T-helper 17 cell (primary cell): ENCODE measurements at regions not wholly inside any gene's neighbourhood (a gene's known extent, or its start where the extent isn't known, plus 50 kb on each side); places are given as distances from the start of the nearest gene placed in this dataset.
"Not testable (repeated sequence)": the region's sequence is repeated elsewhere in the genome, so short reads cannot be mapped to it uniquely, and the experiment has no call there.

Experiments used
- ATAC-seq: fragments of 150-1000 bp; cut with Tn5 transposase; 2 replicates; pipeline ENCODE4 v1.10.0; 2021; ENCODE audit warnings: mild to moderate bottlenecking, moderate library complexity
- DNase-seq, 3 donors: peaks; one replicate each; pipeline versions ENCODE4 v3.0.0 to v3.0.0-alpha.2; 2020 to 2021
- H3K9me3 ChIP-seq: one replicate; pipeline ENCODE4 v1.7.0; 2013; ENCODE audit warnings: low read length, mild to moderate bottlenecking; ENCODE audit not compliant: control insufficient read depth, poor library complexity, severe bottlenecking
- H3K27ac Mint-ChIP-seq: one replicate; pipeline ENCODE4 v1.8.0; 2022; ENCODE audit warnings: mild to moderate bottlenecking, moderate library complexity, mixed read lengths
- H3K27me3 Mint-ChIP-seq: one replicate; pipeline ENCODE4 v1.8.0; 2022; ENCODE audit warnings: mixed read lengths
- H3K36me3 Mint-ChIP-seq: one replicate; pipeline ENCODE4 v1.8.0; 2022; ENCODE audit warnings: low read depth, mixed read lengths
- H3K4me1 Mint-ChIP-seq: one replicate; pipeline ENCODE4 v1.8.0; 2022; ENCODE audit warnings: mild to moderate bottlenecking, mixed read lengths
- H3K4me3 Mint-ChIP-seq: one replicate; pipeline ENCODE4 v1.8.0; 2022; ENCODE audit warnings: mild to moderate bottlenecking, moderate library complexity, mixed read lengths

DNA sequence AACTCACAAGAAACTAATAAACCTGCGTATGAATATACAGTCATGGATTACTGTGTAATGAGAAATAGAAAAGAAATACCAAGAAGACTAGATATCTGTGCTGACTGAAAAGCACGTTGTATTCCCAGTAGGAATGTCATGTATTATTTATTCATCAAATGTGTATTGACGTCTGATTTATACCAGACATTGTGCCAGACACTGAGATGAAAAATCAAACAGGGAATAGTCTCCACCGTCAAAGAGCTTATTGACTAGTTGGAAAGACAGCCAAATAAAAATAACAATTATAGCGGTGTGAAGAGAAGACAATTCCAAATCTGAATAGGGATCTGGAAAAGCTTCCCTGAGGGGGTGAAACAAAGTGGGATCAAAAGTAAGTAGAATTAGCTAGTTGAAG lies 687.6 kb downstream of the C4orf33 start:
- no peaks in the 10 kb centered on the region for H3K36me3 Mint-ChIP-seq
- no peaks in the 10 kb centered on the region for H3K9me3 ChIP-seq
- no peaks in the 10 kb centered on the region for H3K4me1 Mint-ChIP-seq
- ATAC-seq (no peak), DNase-seq (no peak)
- H3K27me3 Mint-ChIP-seq = no peaks in the 10 kb centered on the region
- no peak overlapping the region for H3K4me3 Mint-ChIP-seq
- H3K27ac Mint-ChIP-seq = no peak overlapping the region

DNA sequence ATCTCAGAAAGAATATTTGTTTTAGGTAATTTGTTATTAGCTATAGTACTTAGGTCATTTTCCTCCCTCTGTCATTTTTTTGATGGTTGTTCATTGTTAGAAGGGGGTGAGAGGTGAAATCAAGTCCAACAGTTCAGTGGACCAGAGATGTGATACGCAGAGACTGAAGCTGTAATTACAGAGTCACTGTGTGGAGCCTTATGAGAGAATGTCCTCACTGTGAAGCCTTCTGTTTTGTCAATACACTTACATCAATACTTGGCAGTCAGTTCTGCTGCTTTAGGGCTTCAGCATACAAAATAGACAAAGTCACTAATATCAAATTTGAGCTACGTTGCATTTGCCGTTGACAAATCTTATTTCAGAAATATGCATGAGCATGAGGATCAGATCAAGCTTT lies 692.5 kb downstream of the C4orf33 start:
- no peak for ATAC-seq
- Mint-ChIP-seq H3K36me3 (no peaks in the 10 kb centered on the region), H3K4me3 (no peak overlapping the region), H3K27ac (no peak overlapping the region), H3K4me1 (no peaks in the 10 kb centered on the region), H3K27me3 (no peaks in the 10 kb centered on the region)
- no peak for DNase-seq
- no peaks in the 10 kb centered on the region for H3K9me3 ChIP-seq

DNA sequence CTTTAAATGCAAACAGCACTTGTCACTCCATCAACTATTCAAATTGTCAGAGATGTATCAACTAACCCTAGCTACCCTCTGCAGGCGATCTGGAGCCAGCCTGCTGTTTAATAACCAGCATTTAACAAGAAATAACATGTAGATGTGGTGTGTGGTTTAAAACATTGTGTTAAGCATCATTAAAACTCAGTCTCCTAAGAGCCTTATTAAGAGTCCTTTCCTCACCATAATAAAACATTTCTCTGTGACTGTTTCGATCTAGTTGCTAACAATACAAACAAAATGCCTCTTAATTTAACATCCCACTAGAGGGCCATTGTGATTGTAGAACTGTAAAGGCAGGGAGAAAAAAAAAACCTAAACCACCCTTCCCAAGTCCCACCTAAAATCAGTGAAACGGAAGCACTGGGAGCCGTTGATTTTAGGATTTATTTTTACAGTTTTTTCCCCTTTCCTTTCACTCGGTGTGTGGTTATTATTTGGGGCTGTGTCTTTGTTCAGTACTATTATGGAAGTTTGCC lies 708.6 kb downstream of the C4orf33 start:
- H3K27me3 Mint-ChIP-seq = no peaks in the 10 kb centered on the region
- H3K27ac Mint-ChIP-seq = no peak overlapping the region
- no peak for ATAC-seq
- no peak for DNase-seq
- H3K36me3 Mint-ChIP-seq = no peaks in the 10 kb centered on the region
- no peaks in the 10 kb centered on the region for H3K9me3 ChIP-seq
- no peak overlapping the region for H3K4me3 Mint-ChIP-seq
- H3K4me1 Mint-ChIP-seq = no peaks in the 10 kb centered on the region

DNA sequence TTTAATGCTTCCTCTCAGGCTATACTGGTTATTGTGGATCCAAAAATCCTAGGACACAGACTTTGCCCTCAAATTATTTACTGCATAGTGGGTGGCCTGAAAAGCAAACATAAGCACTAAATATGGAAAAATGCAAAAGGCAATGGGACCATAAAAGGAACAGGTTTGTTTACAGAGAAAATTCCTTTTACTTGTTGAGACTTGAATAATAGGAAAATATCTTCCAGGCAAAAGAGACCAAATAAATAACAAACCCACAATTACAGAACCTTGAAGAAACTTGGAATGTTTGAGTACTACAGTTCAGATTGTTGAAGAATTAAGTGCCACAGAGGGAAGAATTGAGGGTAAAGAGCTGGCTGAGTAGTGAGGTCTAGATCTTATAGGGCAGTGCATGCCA lies 711.0 kb downstream of the C4orf33 start:
- Mint-ChIP-seq H3K27ac (no peak overlapping the region), H3K27me3 (no peaks in the 10 kb centered on the region), H3K36me3 (no peaks in the 10 kb centered on the region), H3K4me1 (no peaks in the 10 kb centered on the region), H3K4me3 (no peak overlapping the region)
- no peaks in the 10 kb centered on the region for H3K9me3 ChIP-seq
- DNase-seq (no peak), ATAC-seq (no peak)

DNA sequence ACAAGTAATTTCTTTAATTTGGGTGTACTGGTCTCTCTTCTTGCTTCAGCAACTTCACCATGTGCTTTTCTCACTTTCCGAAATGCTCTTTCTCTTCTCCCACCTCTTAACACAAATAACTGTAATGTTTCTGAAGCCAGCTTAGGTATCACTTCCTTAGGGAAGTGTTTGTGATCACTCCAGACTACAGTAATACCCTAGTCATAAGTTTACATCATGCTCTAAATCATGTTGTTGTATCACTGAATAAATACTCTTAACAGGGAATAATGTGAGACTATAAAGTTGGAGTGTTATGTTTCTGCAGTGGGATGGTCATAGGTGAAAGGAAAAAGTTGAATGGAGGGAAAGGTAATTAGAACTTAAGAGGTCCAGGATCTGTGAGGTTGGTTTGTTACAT lies 712.3 kb downstream of the C4orf33 start:
- Mint-ChIP-seq H3K27ac (no peak overlapping the region), H3K4me1 (no peaks in the 10 kb centered on the region), H3K36me3 (no peaks in the 10 kb centered on the region), H3K4me3 (no peak overlapping the region), H3K27me3 (no peaks in the 10 kb centered on the region)
- no peaks in the 10 kb centered on the region for H3K9me3 ChIP-seq
- no peak for DNase-seq
- no peak for ATAC-seq

DNA sequence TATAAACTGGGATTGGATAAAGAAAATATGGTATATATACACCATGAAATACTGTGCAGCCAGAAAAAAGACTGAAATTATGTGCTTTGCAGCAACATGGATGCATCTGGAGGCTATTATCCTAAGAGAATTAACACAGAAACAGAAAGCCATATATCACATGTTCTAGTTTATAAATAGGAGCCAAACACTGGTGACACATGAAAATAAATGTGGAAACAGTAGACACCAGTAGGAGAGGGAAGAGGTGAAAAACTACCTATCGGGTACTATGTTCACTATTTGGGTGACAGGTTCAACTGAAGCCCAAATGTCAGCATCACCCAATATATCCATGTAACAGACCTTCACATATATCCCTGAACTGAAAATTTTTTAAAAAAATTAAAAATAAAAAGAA lies 725.1 kb downstream of the C4orf33 start:
- no peaks in the 10 kb centered on the region for H3K4me1 Mint-ChIP-seq
- H3K4me3 Mint-ChIP-seq = no peak overlapping the region
- H3K27ac Mint-ChIP-seq = no peak overlapping the region
- no peaks in the 10 kb centered on the region for H3K27me3 Mint-ChIP-seq
- H3K36me3 Mint-ChIP-seq = no peaks in the 10 kb centered on the region
- H3K9me3 ChIP-seq = no peaks in the 10 kb centered on the region
- ATAC-seq (no peak), DNase-seq (no peak)

DNA sequence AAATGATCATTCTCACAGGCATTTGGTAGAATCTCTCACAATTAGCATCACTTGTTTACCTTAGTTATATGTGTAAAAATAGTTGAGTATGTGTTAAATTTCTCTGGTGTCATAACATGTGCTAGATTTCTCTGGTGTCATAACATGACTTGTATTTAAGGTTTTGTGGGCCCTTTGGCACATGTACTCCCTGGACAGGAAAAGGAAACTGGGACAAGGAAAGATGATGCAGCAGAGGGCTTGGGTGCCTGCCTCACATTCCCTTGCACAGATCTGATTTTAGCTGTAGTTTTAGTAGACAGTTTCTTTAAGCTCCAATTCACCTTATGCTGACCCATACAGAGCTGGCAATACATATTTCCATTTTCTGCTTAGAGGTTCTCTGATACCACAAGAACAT lies 726.0 kb downstream of the C4orf33 start:
- DNase-seq = no peak
- Mint-ChIP-seq H3K36me3 (no peaks in the 10 kb centered on the region), H3K4me1 (no peaks in the 10 kb centered on the region), H3K4me3 (no peak overlapping the region), H3K27me3 (no peaks in the 10 kb centered on the region), H3K27ac (no peak overlapping the region)
- H3K9me3 ChIP-seq = no peaks in the 10 kb centered on the region
- ATAC-seq = no peak

DNA sequence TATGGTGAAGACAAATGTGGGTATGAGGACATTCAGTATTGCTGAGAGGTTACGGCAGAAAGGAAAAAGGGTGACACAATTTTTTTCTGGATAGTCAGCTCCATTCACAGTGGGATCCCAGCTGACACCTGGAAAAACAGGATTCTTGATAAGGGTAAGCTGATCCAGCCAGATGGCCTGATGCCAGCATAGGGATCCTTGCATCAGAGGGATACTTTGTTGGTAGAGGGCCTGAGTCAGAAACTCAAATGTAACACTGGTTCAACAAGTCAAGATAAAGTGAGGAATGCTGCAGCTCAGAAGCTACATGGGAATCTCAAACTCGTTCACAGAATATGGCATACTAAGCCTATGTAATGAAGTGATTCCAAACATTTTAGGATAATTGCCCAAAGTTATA lies 726.7 kb downstream of the C4orf33 start:
- Mint-ChIP-seq H3K4me1 (no peaks in the 10 kb centered on the region), H3K27me3 (no peaks in the 10 kb centered on the region), H3K27ac (no peak overlapping the region), H3K36me3 (no peaks in the 10 kb centered on the region), H3K4me3 (no peak overlapping the region)
- DNase-seq = no peak
- H3K9me3 ChIP-seq = no peaks in the 10 kb centered on the region
- ATAC-seq = no peak

DNA sequence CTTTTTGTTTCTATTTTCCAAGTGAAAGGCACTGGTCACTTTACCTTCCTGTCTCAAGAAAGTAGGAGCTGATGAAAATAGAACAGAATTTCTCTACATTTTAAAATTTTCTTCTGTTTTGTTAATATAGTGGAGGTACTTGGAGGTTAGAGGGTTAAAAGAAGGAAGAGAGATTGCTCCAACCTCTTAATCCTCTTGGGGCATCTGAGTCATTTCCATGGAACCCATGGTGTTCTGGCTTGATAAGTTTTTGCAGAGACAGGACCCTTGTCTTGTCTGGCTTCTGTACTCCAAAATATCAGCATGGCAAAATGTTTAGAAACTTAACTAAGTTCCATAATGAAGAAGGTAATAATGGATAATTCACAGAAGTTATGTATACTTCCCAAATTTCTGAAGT lies 727.2 kb downstream of the C4orf33 start:
- H3K27me3 Mint-ChIP-seq = no peaks in the 10 kb centered on the region

DNA sequence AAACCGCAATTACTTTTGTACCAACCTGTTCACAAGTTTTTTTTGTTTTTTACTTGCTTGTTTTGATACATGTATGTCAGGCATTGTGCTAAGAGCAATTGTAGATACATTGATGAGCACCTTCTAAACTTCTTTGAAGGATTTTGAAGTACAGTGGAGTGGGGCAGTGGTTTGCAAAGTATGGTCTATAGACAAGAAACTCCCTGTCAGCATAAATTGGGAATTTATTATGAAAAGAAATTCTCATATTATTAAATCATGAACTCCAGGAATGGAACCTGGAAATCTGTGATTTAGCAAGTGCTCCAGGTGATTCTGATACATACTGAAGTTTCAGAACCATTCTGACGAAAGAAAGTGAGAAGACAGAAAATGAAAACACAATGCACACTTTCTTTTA lies 733.4 kb downstream of the C4orf33 start:
- no peak overlapping the region for H3K4me3 Mint-ChIP-seq

More for the DNA sequence above, 727.2 kb downstream of the C4orf33 start:
- H3K36me3 Mint-ChIP-seq = no peaks in the 10 kb centered on the region
- no peaks in the 10 kb centered on the region for H3K9me3 ChIP-seq
- ATAC-seq = no peak
- DNase-seq = no peak
- no peak overlapping the region for H3K4me3 Mint-ChIP-seq
- H3K4me1 Mint-ChIP-seq = no peaks in the 10 kb centered on the region
- no peak overlapping the region for H3K27ac Mint-ChIP-seq

DNA sequence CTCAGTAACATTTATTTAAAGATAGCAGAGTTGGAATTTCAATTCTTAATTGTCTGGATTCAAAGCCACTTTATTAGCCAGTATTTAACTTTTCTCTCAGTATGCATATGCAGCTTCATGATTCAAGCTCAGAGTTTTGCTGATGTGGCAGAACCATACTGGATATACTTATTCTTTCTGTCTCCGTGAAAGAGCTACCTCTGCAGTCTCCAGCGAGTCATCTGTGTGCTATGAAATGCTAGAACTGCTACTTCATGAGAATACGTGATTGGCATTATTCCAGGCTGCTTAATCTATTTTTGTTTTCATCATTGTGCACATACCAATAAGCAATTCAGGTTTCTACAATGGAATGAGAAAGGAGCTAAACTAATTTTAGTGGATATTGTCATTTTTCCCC lies 743.7 kb downstream of the C4orf33 start:
- Mint-ChIP-seq H3K27ac (no peak overlapping the region), H3K4me3 (no peak overlapping the region)
- ATAC-seq = no peak

More for the DNA sequence above, 733.4 kb downstream of the C4orf33 start:
- H3K36me3 Mint-ChIP-seq = no peaks in the 10 kb centered on the region
- H3K27me3 Mint-ChIP-seq = no peaks in the 10 kb centered on the region
- H3K4me1 Mint-ChIP-seq = no peaks in the 10 kb centered on the region
- ATAC-seq = no peak
- H3K27ac Mint-ChIP-seq = no peak overlapping the region
- DNase-seq = no peak
- H3K9me3 ChIP-seq = no peaks in the 10 kb centered on the region

DNA sequence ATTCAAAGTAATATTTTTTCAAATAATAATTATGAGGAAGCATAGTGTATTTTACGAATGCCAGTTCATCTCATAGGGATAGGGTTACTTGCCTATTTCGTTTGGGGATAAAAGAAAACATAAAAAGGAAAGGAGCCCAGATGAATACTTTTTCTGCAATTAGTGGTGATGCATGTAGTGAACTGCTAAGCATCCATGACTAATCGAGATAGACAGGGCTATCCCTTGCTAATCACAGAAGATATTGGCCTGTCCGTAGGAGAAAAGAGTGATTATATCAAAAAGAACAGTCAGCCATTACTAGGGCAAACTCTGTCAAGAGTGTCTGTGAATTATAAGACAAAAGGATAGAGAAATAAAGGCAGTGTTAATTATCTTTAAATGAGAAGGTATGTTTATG lies 746.1 kb downstream of the C4orf33 start:
- H3K4me3 Mint-ChIP-seq = no peak overlapping the region
- H3K36me3 Mint-ChIP-seq = no peaks in the 10 kb centered on the region
- H3K9me3 ChIP-seq = no peaks in the 10 kb centered on the region
- no peaks in the 10 kb centered on the region for H3K4me1 Mint-ChIP-seq
- no peak overlapping the region for H3K27ac Mint-ChIP-seq
- no peak for ATAC-seq
- no peaks in the 10 kb centered on the region for H3K27me3 Mint-ChIP-seq
- no peak for DNase-seq

More for the DNA sequence above, 743.7 kb downstream of the C4orf33 start:
- no peak for DNase-seq
- no peaks in the 10 kb centered on the region for H3K9me3 ChIP-seq
- H3K27me3 Mint-ChIP-seq = no peaks in the 10 kb centered on the region
- H3K4me1 Mint-ChIP-seq = no peaks in the 10 kb centered on the region
- H3K36me3 Mint-ChIP-seq = no peaks in the 10 kb centered on the region

DNA sequence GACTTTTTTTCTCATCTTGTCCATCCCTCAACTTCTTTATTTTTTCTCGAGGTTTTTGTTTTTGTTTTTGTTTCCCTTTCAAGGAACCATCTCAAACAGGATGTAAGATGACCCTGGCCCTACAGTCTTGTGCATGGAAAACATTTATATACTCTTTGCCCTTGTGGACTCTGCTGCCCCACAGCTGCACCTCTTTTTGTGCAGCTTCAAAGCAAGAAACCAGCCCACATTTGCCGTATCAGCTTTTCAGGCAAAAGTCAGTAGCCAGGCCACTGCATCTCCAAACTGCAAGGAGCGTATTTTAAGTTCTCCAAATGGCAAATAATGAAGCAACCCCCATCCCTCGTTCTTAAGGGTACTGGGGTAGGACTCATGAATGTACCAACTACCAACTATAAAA lies 756.5 kb downstream of the C4orf33 start:
- Mint-ChIP-seq H3K27ac (no peak overlapping the region), H3K36me3 (no peaks in the 10 kb centered on the region), H3K27me3 (no peaks in the 10 kb centered on the region), H3K4me1 (no peaks in the 10 kb centered on the region), H3K4me3 (no peak overlapping the region)
- no peak for DNase-seq
- H3K9me3 ChIP-seq = no peaks in the 10 kb centered on the region
- no peak for ATAC-seq

DNA sequence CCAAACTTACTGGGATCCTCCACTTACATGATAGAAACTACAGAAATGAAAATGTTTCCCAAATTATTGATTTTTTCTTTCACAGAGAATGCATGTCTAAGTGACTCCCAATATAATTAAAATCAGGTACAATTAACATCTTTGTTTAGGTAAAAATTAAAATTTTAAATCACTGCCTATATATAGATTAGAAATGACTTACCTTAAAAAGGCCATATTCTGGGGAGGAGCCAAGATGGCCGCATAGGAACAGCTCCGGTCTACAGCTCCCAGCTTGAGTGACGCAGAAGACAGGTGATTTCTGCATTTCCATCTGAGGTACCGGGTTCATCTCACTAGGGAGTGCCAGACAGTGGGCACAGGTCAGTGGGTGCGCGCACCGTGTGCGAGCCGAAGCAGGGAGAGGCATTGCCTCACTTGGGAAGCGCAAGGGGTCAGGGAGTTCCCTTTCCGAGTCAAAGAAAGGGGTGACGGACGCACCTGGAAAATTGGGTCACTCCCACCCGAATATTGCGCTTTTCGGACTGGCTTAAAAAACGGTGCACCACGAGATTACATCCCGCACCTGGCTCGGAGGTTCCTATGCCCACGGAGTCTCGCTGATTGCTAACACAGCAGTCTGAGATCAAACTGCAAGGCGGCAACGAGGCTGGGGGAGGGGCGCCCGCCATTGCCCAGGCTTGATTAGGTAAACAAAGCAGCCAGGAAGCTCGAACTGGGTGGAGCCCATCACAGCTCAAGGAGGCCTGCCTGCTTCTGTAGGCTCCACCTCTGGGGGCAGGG lies 757.9 kb downstream of the C4orf33 start:
- not testable (repeated sequence) for ATAC-seq, H3K4me1 Mint-ChIP-seq, H3K36me3 Mint-ChIP-seq, H3K27me3 Mint-ChIP-seq, DNase-seq, H3K4me3 Mint-ChIP-seq, H3K27ac Mint-ChIP-seq, H3K9me3 ChIP-seq
